CD14-positive monocyte (primary cell): ENCODE measurements at regions not wholly inside any gene's neighbourhood (a gene's known extent, or its start where the extent isn't known, plus 50 kb on each side); places are given as distances from the start of the nearest gene placed in this dataset.

Experiments used
- DNase-seq, 3 donors: peaks; one replicate each; pipeline ENCODE4 v3.0.0-alpha.2; 2011 to 2022
- H2AFZ ChIP-seq: 2 replicates; pipeline ENCODE4 v1.6.0; 2012; ENCODE audit warnings: mild to moderate bottlenecking, low read depth, low read length, inconsistent platforms; ENCODE audit not compliant: insufficient read depth, poor library complexity, severe bottlenecking
- H3K27ac ChIP-seq, 2 donors: 1 replicate in 1 of 2; 2 replicates in 1 of 2; pipeline ENCODE4 v1.5.1; 2012 to 2013; ENCODE audit warnings: low read length in 2 of 2, control low read depth in 1 of 2, inconsistent platforms in 1 of 2, low read depth in 1 of 2, mild to moderate bottlenecking in 1 of 2
- H3K27me3 ChIP-seq, 2 donors: one replicate each; pipeline versions ENCODE4 v1.6.0 to v1.6.1; 2011 to 2013; ENCODE audit warnings: low read length in 2 of 2; ENCODE audit not compliant: control insufficient read depth in 2 of 2, insufficient read depth in 2 of 2
- H3K36me3 ChIP-seq, 2 donors: replicated peaks in 1 of 2; 1 replicate in 1 of 2; 2 replicates in 1 of 2; pipeline versions ENCODE4 v1.5.1 to v1.6.1; 2012 to 2013; ENCODE audit warnings: low read length in 2 of 2, control low read depth in 1 of 2, inconsistent platforms in 1 of 2, mild to moderate bottlenecking in 1 of 2; ENCODE audit not compliant: insufficient read depth in 2 of 2, control insufficient read depth in 1 of 2
- H3K4me1 ChIP-seq, 2 donors: 1 replicate in 1 of 2; 2 replicates in 1 of 2; pipeline versions ENCODE4 v1.5.1 to v1.6.1; 2012 to 2013; ENCODE audit warnings: low read length in 2 of 2, control low read depth in 1 of 2, inconsistent platforms in 1 of 2, mild to moderate bottlenecking in 1 of 2, moderate library complexity in 1 of 2; ENCODE audit not compliant: insufficient read depth in 2 of 2, control insufficient read depth in 1 of 2
- H3K4me2 ChIP-seq: replicated peaks from 2 replicates; pipeline ENCODE3; 2012; ENCODE audit warnings: low read length, moderate library complexity, mild to moderate bottlenecking; ENCODE audit not compliant: poor library complexity, severe bottlenecking; ENCODE audit errors: extremely low read depth
- H3K4me3 ChIP-seq, 3 experiments: fragments of 200-600 bp in 1 of 3; sonication (generic) in 1 of 3; replicated peaks in 1 of 3; 1 replicate in 2 of 3; 2 replicates in 1 of 3; pipeline ENCODE4 v1.5.1; 2011 to 2013; ENCODE audit warnings: low read length in 3 of 3, mild to moderate bottlenecking in 3 of 3, control low read depth in 2 of 3, low read depth in 2 of 3, inconsistent platforms in 1 of 3, moderate library complexity in 1 of 3
- H3K79me2 ChIP-seq: 2 replicates; pipeline ENCODE4 v1.6.0; 2012; ENCODE audit warnings: mild to moderate bottlenecking, control low read depth, inconsistent platforms, low read length, moderate library complexity; ENCODE audit not compliant: insufficient read depth
- H3K9ac ChIP-seq: 2 replicates; pipeline ENCODE4 v1.6.0; 2017; ENCODE audit warnings: low read length, mild to moderate bottlenecking; ENCODE audit not compliant: insufficient read depth, poor library complexity, severe bottlenecking
- H3K9me3 ChIP-seq, 2 donors: replicated peaks in 1 of 2; 1 replicate in 1 of 2; 2 replicates in 1 of 2; pipeline versions ENCODE4 v1.5.1 to v1.6.1; 2012 to 2013; ENCODE audit warnings: low read length in 2 of 2, control low read depth in 1 of 2; ENCODE audit not compliant: control insufficient read depth in 1 of 2, insufficient read depth in 1 of 2
- H4K20me1 ChIP-seq: 2 replicates; pipeline ENCODE4 v1.6.0; 2012; ENCODE audit warnings: mild to moderate bottlenecking, low read length, control low read depth, moderate library complexity; ENCODE audit not compliant: insufficient read depth
- H3K27ac Mint-ChIP-seq, 7 donors: one replicate each; pipeline ENCODE4 v1.8.0; 2020; ENCODE audit warnings: mild to moderate bottlenecking in 7 of 7, mixed read lengths in 7 of 7, moderate library complexity in 6 of 7, inconsistent platforms in 2 of 7
- H3K27me3 Mint-ChIP-seq, 3 donors: one replicate each; pipeline ENCODE4 v1.8.0; 2021 to 2022; ENCODE audit warnings: low read depth in 3 of 3, mild to moderate bottlenecking in 3 of 3, mixed read lengths in 3 of 3, moderate library complexity in 3 of 3, inconsistent platforms in 1 of 3
- H3K36me3 Mint-ChIP-seq, 2 donors: one replicate each; pipeline ENCODE4 v1.8.0; 2020; ENCODE audit warnings: mixed read lengths in 2 of 2, inconsistent platforms in 1 of 2, mild to moderate bottlenecking in 1 of 2
- H3K4me1 Mint-ChIP-seq: one replicate; pipeline ENCODE4 v1.8.0; 2020; ENCODE audit warnings: mild to moderate bottlenecking, mixed read lengths
- H3K4me3 Mint-ChIP-seq, 2 donors: one replicate each; pipeline ENCODE4 v1.8.0; 2020; ENCODE audit warnings: mild to moderate bottlenecking in 2 of 2, mixed read lengths in 2 of 2, moderate library complexity in 1 of 2
- H3K9me3 Mint-ChIP-seq, 7 donors: one replicate each; pipeline ENCODE4 v1.8.0; 2020 to 2022; ENCODE audit warnings: mixed read lengths in 7 of 7, mild to moderate bottlenecking in 6 of 7, moderate library complexity in 6 of 7, inconsistent platforms in 2 of 7
- WGBS: methylation state at CpG from one replicate; pipeline ENCODE4 v1.1.5; 2013; ENCODE audit warnings: missing lambda C conversion rate; ENCODE audit not compliant: insufficient coverage; 5-methylcytosine and 5-hydroxymethylcytosine counted together
- intact Hi-C, 2 donors: fragments of 100-400 bp; cut with micrococcal nuclease; formaldehyde crosslinking; loops; one replicate each; pipeline versions ENCODE4 v1.15.0 to v1.15.1; 2023
- TF ChIP-seq, protein P1 (sequence below): fragments of 200-600 bp; IDR thresholded peaks from one replicate; pipeline ENCODE4 v1.8.0; 2022; ENCODE audit warnings: antibody characterized with exemption, mild to moderate bottlenecking

DNA sequence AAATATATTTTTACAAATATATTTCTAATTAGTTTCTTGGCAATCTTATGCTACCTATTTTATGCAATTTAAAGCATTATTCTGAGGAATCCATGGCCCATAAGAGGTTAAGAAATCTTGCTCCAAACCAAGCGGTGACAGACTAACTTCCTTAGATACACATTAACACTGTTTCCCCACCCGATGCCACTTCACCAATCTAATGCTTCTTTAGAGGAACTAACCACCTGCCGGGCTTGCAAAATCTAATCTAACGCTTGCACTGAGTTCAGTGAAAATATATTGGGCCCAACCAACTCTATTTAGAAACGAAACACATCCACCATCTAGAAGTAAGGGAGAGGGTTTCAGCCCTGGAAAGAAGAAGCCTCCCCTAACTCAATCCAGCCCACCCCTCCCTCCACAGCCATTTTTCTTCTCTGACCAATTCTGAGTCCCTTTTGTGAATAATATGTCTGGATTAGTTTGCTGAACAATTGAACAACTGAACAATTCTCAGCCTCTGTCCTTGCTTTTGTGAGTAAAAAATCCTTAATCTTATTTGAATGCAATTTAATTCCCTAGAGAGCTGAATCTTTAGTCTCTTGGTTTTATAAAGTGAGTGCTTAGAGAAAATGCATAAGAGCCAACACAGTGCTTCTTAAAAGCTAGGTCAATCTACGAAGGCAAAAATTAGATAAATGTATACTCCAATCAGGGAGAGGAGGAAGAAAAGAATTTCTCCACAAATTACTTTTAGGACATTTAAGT, 150.4 kb upstream of the ADAMTS9 start:
- Histone ChIP-seq H3K27ac (no peak overlapping the region), H3K9ac (no peak overlapping the region), H3K4me2 (no peak overlapping the region), H3K4me3 (no peak overlapping the region), H3K9me3 (no peaks in the 10 kb centered on the region), H3K36me3 (no peaks in the 10 kb centered on the region), H3K27me3 (no peaks in the 10 kb centered on the region), H4K20me1 (no peaks in the 10 kb centered on the region), H2AFZ (no peak overlapping the region), H3K4me1 (no peaks in the 10 kb centered on the region), H3K79me2 (no peaks in the 10 kb centered on the region)
- Mint-ChIP-seq H3K27me3 (no peaks in the 10 kb centered on the region), H3K4me3 (no peak overlapping the region), H3K4me1 (no peaks in the 10 kb centered on the region), H3K36me3 (no peaks in the 10 kb centered on the region), H3K27ac (no peak overlapping the region), H3K9me3 (peaks cover 0 to 4% (median 0%) of the 10 kb centered on the region in 7 donors)
- no peak for DNase-seq
- TF ChIP-seq, protein P1, sequence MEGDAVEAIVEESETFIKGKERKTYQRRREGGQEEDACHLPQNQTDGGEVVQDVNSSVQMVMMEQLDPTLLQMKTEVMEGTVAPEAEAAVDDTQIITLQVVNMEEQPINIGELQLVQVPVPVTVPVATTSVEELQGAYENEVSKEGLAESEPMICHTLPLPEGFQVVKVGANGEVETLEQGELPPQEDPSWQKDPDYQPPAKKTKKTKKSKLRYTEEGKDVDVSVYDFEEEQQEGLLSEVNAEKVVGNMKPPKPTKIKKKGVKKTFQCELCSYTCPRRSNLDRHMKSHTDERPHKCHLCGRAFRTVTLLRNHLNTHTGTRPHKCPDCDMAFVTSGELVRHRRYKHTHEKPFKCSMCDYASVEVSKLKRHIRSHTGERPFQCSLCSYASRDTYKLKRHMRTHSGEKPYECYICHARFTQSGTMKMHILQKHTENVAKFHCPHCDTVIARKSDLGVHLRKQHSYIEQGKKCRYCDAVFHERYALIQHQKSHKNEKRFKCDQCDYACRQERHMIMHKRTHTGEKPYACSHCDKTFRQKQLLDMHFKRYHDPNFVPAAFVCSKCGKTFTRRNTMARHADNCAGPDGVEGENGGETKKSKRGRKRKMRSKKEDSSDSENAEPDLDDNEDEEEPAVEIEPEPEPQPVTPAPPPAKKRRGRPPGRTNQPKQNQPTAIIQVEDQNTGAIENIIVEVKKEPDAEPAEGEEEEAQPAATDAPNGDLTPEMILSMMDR = no peak
- 15% methylated on average over 2 of the region's 6 CpGs for WGBS
- intact Hi-C loops = no loop called here

DNA sequence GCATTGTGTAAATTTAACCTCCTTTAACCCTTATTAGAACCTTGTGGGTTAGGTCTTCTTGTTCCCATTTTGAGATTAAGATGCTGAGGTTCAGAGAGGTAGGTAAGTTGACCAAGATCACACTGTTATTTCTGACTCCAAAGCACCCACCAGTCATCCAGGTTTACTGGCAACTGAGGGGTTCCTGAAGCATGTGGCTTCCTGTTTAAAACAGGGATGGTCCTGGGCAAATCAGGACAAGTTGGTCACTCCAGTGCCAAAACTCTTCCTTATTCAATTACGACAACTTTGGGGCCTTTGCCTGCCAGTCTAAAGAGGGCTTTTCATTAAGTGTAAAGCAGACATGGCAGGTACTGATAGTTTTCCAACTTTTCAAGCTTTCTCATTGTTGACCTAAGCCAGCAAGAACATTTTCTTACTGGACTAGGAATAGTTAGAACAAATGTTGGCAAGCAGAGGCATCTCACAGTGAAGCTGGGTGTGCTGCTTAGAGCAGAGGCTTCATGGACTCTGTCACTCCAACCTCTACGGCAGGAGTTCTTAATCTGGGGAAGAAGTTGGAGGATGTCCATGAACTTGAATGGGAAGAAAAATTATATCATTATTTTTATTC, 149.4 kb upstream of the ADAMTS9 start:
- TF ChIP-seq, protein P1 = no peak
- intact Hi-C loops = no loop called here
- Histone ChIP-seq H3K4me3 (no peak overlapping the region), H4K20me1 (no peaks in the 10 kb centered on the region), H3K4me2 (no peak overlapping the region), H3K27ac (no peak overlapping the region), H3K4me1 (no peaks in the 10 kb centered on the region), H3K9ac (no peak overlapping the region), H3K27me3 (no peaks in the 10 kb centered on the region), H3K9me3 (no peaks in the 10 kb centered on the region), H3K79me2 (no peaks in the 10 kb centered on the region), H2AFZ (no peak overlapping the region), H3K36me3 (no peaks in the 10 kb centered on the region)
- Mint-ChIP-seq H3K27ac (no peak overlapping the region), H3K9me3 (peaks cover 0 to 8% (median 0%) of the 10 kb centered on the region in 7 donors), H3K4me1 (no peaks in the 10 kb centered on the region), H3K27me3 (no peaks in the 10 kb centered on the region), H3K4me3 (no peak overlapping the region), H3K36me3 (no peaks in the 10 kb centered on the region)
- 100% methylated on average over 1 of the region's 2 CpGs for WGBS
- DNase-seq = no peak
